ENCODE measurements at regions not wholly inside any gene's neighbourhood (a gene's known extent, or its start where the extent isn't known, plus 50 kb on each side); places are given as distances from the start of the nearest gene placed in this dataset.

- Histone ChIP-seq H3K4me3 (ENCODE audit: low read length) (no peak overlapping the region), H2AFZ (ENCODE audit: low read depth, low read length) (no peak overlapping the region), H3K79me2 (ENCODE audit: low read length) (no peaks in the 10 kb centered on the region), H3K9ac (ENCODE audit: low read length) (no peak overlapping the region), H3K9me3 (ENCODE audit: insufficient read depth, low read length) (no peaks in the 10 kb centered on the region), H3K4me2 (ENCODE audit: low read length) (no peak overlapping the region), H3K27me3 (ENCODE audit: low read depth, low read length) (peaks cover 26% of the 10 kb centered on the region; the same call in 1 of the 2 replicates), H3K4me1 (ENCODE audit: low read length) (peaks cover 5% of the 10 kb centered on the region; the same call in 1 of the 2 replicates), H3K36me3 (replicated peaks; ENCODE audit: low read depth, low read length) (no peaks in the 10 kb centered on the region), H3K27ac (ENCODE audit: low read length) (no peak overlapping the region), H4K20me1 (ENCODE audit: insufficient read depth, low read length) (no peaks in the 10 kb centered on the region)
- TF ChIP-seq EZH2phosphoT487 (IDR thresholded peaks at IDR 0.05; ENCODE audit: low read depth) (no peak), CTCF (IDR thresholded peaks at IDR 0.05; ENCODE audit: low read depth, low read length) (no peak)
Measured at GRCh38 chr3:127368186-127369032, 80.6 kb upstream of the PRR20G start.

GRCh38 chr3:127367593-127367992 lies 79.7 kb upstream of the PRR20G start:
- no peaks in the 10 kb centered on the region for H3K9me3 ChIP-seq (ENCODE audit: insufficient read depth, low read length)
- no peak overlapping the region for H3K9ac ChIP-seq (ENCODE audit: low read length)
- no peaks in the 10 kb centered on the region for H3K79me2 ChIP-seq (ENCODE audit: low read length)
- TF ChIP-seq EZH2phosphoT487 (IDR thresholded peaks at IDR 0.05; ENCODE audit: low read depth): no peak
- no peak for TF ChIP-seq CTCF (IDR thresholded peaks at IDR 0.05; ENCODE audit: low read depth, low read length)
- peaks cover 5% of the 10 kb centered on the region; the same call in 1 of the 2 replicates for H3K4me1 ChIP-seq (ENCODE audit: low read length)
- peaks cover 26% of the 10 kb centered on the region; the same call in 1 of the 2 replicates for H3K27me3 ChIP-seq (ENCODE audit: low read depth, low read length)
- no peak overlapping the region for H3K4me3 ChIP-seq (ENCODE audit: low read length)
- H3K4me2 ChIP-seq (ENCODE audit: low read length): no peak overlapping the region
- H4K20me1 ChIP-seq (ENCODE audit: insufficient read depth, low read length): no peaks in the 10 kb centered on the region
- H2AFZ ChIP-seq (ENCODE audit: low read depth, low read length): no peak overlapping the region
- H3K27ac ChIP-seq (ENCODE audit: low read length): no peak overlapping the region
- H3K36me3 ChIP-seq (replicated peaks; ENCODE audit: low read depth, low read length): no peaks in the 10 kb centered on the region

DNA sequence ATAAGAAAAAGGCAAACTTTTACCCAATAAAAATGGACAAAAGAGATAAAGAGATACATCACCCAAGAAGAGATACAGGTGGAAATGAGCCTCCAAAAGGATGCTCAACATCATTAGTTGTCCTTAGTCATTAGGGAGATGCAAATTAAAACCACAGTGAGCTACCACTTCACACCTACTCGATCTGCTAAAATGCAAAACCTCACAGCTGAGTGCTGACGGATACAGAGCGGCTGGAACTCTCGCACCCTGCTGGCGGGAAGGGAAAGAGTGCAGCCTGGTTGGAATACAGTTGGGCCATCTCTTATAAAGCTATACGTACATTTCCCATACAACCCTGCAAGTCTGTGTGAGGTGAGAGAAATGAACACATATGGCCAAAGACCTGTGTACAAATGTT lies 78.5 kb upstream of the PRR20G start:
- Histone ChIP-seq H3K36me3 (replicated peaks; ENCODE audit: low read depth, low read length) (no peaks in the 10 kb centered on the region), H3K27ac (ENCODE audit: low read length) (no peak overlapping the region), H2AFZ (ENCODE audit: low read depth, low read length) (no peak overlapping the region), H3K4me2 (ENCODE audit: low read length) (no peak overlapping the region), H3K9ac (ENCODE audit: low read length) (no peak overlapping the region), H3K9me3 (ENCODE audit: insufficient read depth, low read length) (no peaks in the 10 kb centered on the region), H3K4me1 (ENCODE audit: low read length) (peaks cover 5% of the 10 kb centered on the region; the same call in 1 of the 2 replicates), H3K79me2 (ENCODE audit: low read length) (no peaks in the 10 kb centered on the region), H3K27me3 (ENCODE audit: low read depth, low read length) (peaks cover 18% of the 10 kb centered on the region; the same call in 1 of the 2 replicates), H4K20me1 (ENCODE audit: insufficient read depth, low read length) (no peaks in the 10 kb centered on the region), H3K4me3 (ENCODE audit: low read length) (no peak overlapping the region)
- no peak for TF ChIP-seq EZH2phosphoT487 (IDR thresholded peaks at IDR 0.05; ENCODE audit: low read depth)
- no peak for TF ChIP-seq CTCF (IDR thresholded peaks at IDR 0.05; ENCODE audit: low read depth, low read length)

DNA sequence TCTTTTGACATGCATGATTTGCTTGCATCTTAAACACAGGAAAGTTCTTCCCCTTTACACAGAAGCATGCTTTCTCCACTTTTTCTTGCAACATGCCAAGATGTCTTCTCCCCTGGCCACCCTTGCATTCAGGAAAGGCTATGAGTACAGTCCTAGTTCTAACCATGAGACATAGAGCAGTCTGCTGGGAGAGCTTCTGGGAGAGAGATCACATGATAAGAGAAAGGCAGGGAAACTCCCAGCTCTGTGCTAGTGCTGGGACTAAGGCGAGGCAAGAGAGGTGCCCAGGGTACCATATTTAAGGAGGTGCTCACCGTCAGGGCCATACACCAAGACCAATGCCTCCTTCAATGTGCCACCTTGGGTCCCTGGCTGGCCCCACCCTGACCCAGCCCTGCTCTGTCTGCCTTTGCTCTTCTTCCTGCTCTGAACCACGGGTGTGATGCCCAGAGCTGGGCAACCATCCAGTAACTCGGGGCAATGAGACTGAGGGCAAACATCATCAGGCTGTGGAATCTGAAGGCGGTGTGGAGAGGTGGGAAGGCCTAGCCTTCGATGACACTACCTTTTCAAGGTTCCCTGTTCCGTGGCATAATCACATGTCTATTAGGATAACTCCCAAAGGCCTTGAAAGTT lies 77.4 kb upstream of the PRR20G start:
- H3K27me3 ChIP-seq (ENCODE audit: low read depth, low read length): peaks cover 14% of the 10 kb centered on the region; the same call in 1 of the 2 replicates

More for the DNA sequence above, 77.4 kb upstream of the PRR20G start:
- Histone ChIP-seq H2AFZ (ENCODE audit: low read depth, low read length) (no peak overlapping the region), H3K4me2 (ENCODE audit: low read length) (no peak overlapping the region), H3K36me3 (replicated peaks; ENCODE audit: low read depth, low read length) (no peaks in the 10 kb centered on the region), H3K27ac (ENCODE audit: low read length) (no peak overlapping the region), H4K20me1 (ENCODE audit: insufficient read depth, low read length) (no peaks in the 10 kb centered on the region), H3K79me2 (ENCODE audit: low read length) (no peaks in the 10 kb centered on the region), H3K9ac (ENCODE audit: low read length) (no peak overlapping the region), H3K9me3 (ENCODE audit: insufficient read depth, low read length) (no peaks in the 10 kb centered on the region), H3K4me1 (ENCODE audit: low read length) (peaks cover 5% of the 10 kb centered on the region; the same call in 1 of the 2 replicates), H3K4me3 (ENCODE audit: low read length) (no peak overlapping the region)
- no peak for TF ChIP-seq EZH2phosphoT487 (IDR thresholded peaks at IDR 0.05; ENCODE audit: low read depth)
- TF ChIP-seq CTCF (IDR thresholded peaks at IDR 0.05; ENCODE audit: low read depth, low read length): no peak
